ENCODE measurements at regions not wholly inside any gene's neighbourhood (a gene's known extent, or its start where the extent isn't known, plus 50 kb on each side); places are given as distances from the start of the nearest gene placed in this dataset.
"Not testable (repeated sequence)": the region's sequence is repeated elsewhere in the genome, so short reads cannot be mapped to it uniquely, and the experiment has no call there.

DNA sequence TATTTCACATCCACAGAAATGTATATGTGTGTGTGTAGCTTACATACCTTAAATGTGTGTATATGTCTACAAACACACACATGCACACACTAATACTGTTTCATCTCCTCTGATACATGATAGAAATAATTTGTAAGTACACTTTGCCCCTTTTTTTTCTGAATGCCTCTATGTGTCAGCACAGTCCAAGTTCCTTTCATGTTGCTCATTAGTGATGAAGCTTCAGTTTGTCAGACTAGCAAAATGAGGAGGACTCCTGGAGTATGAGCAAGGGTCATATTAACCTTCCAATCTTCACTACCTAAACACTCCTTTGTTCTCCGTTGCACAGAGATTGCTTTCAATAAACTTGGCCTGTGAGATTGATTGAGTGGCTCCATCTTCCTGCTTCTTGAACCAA lies 935.4 kb downstream of the MRPL39 start:
- DNase-seq = no peak

DNA sequence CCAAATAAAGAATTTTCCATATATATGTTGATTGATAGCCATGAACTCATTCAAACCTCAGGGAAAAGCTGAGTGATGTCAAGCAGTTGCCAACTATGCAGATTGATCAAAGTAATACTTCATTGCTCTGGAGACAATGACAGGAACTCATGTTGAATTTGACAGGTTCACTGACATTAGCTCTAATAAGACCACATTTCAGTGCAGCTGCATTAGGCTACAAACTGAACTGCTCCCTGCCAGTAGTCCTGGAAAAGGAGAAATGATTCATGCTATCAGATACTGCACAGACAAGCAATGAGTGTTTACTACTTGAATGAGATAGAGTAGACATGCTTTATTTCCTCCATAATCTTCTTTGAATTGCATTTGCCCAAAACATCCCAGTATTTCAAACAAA lies 948.4 kb downstream of the MRPL39 start:
- DNase-seq = no peak

DNA sequence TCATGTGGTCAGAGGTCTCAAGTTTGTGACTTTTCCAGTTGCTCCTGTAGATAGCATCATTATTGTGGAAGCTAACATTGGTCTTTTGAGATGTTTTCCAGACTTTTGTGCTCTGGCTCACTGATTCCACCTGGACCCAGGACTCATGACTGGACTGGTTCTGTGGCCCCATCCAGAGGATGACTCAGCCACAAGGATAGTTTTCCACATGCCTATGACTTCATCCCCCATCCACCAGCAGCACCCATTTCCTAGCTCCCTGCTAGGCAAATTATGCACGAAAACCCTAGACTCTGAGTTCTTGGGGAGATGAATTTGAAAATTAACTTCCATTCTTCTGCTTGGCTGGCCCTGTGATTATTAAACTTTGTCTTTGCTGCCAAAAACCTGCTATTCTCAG lies 949.3 kb downstream of the MRPL39 start:
- no peak for DNase-seq

DNA sequence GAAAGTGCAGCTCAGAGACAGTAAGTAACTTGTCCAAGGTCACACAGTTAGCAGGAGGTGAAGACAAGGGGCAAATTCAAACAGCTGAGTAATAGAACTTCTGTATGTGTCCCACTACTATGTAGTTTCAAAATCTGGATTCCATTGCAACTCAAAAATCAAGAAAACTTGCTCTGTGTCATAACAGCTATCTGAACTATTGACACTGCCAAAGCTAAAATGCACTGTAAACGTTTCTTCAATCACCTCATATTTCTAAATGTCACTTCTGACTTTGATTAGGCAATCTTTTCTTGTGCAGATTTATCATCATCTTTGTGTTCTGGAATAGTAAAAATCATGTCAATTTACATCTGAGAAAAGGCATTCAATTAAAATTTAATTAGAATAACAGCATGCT lies 957.6 kb downstream of the MRPL39 start:
- no peak for DNase-seq

DNA sequence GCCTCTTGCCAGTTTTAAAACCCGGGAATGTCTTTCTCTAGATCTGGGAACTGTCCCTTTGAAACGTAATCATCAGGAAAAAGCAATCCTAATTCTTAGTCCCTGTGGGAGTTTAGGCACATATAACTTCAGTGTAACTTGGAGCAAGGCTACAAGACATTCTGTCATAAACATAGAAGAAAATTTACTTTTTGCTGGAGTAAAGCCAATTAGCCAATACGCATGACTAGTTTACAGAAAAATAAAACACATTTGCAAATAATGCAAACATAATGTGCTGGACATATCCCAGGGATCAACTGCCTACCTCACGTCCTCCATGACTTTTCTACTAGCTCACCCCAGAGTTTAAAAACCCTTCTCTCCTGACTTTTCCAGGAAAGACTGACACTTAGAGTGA lies 970.6 kb downstream of the MRPL39 start:
- DNase-seq = no peak

DNA sequence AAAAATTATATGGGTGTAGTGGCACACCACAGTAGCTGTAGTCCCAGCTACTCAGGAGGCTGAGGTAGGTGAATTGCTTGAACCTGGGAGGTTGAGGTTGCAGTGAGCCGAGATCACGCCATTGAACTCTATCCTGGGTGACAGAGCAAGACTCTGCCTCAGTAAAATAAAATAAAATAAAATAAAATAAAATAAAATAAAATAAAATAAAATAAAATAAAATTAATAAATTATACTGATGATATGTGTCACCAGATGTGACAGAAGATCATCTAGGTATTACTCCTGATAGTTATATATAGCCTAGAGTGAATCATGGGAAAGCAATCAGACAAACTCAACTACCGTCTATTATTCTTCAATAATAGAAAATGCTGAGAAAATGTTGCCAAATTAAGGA lies 972.5 kb downstream of the MRPL39 start:
- DNase-seq = no peak

DNA sequence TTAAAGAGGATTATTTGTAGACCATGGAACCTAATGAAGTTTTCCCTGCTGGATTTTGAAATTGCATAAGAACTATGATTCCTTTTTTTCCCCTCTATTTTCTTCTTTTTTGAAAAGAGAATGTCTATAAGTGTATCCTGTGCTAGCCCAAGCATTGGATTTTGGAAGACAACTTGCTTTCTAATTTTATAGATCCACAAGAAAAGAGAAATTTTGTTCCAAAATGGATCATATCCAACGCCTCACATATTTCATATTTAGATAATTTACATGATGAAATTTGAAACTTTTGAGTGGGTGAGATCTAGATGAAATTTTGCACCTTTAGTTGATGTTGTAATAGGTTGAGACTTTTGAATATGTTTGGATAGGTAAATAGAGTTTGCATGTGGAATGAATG lies 978.7 kb downstream of the MRPL39 start:
- no peak for DNase-seq

DNA sequence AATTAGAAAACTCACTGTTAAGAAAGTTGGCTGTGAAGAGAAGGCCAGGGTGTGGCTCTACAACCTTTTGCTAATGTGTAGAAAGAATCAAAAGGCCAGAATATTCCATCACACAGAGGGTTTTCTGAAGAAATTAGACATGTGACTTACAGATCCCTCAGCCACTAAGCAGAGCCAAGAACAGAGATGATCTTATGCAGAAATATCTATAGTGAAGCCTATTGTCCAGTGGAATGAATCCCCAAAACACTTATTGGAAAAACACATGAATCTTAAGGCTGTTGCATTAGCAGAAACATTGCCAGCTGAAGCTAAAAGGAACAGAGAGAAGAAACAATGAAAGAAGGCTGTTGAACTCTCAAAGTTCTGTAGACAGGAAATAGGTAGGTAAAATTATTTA lies 979.2 kb downstream of the MRPL39 start:
- DNase-seq = no peak

DNA sequence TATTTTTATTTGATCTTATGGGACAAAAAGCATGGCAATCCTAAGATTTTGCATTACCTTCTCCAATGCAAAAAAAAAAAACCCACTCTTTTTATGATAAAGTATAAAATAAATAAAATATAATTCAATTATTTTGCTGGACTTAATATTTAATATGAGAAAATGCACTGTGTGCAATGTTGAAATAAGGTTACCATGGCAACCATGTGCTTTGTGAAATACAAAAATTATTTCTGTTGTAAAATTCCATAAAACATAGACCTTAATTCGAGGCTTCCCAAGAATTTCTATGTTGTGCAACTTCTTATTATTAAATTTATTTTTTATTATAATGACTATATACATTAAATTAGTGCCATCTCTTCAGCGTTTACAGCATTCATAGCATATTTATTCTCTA lies 989.5 kb downstream of the MRPL39 start:
- no peak for DNase-seq

DNA sequence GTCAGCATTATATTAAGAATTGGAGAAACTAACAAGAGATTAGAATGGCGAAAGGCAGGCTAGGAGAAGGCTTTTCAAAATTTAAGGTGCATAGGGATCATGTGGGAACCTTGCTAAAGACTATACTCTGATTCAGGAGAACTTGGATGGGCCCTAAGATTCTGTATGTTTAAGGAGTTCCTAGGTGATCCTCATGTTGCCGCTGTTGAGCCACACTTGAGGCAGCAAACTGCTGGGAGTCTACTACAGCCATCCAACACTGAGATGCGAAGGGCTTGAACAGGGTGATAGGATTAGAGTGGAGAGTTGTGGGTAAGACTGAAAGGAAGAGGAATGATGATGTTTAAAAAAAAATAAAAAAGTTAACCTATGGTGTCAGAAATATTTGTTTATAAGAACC lies 1013.2 kb downstream of the MRPL39 start:
- DNase-seq = no peak

DNA sequence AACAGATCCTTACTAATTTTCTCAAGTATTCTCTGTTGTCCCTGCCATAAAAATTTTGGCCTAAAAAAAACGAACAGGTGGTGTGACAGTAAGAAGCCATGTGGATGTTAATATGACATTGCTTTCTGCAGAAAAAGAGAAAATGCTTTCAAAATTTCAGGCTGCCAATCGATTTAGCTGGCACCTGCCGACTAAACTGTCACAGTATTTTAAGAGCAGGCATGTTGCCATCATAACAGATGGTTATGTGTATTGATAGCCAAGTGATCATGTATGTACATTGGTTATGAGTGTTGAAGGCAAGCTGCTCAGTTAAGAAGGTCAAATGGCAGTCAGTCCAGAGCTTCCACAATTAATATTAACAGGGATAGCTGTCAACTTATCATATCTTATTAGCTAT lies 1017.0 kb downstream of the MRPL39 start:
- DNase-seq = no peak

DNA sequence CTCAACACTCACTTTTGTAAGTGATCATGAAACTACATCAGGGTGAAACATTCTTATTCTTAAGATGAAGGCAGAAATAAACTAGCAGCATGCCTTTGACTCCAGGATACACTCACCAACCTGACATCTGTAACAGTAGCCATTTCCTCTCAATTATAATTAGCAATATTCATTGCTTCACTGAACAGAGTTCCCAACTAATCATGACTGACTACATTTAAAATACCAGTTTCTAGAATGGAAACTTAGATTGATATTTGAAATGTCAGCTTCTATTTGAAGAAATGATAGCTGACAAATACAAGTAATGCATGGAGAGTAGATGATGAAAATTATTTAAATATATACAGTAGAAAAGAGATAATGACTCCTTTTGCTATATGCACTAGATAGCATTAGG lies 1023.8 kb downstream of the MRPL39 start:
- DNase-seq = no peak

DNA sequence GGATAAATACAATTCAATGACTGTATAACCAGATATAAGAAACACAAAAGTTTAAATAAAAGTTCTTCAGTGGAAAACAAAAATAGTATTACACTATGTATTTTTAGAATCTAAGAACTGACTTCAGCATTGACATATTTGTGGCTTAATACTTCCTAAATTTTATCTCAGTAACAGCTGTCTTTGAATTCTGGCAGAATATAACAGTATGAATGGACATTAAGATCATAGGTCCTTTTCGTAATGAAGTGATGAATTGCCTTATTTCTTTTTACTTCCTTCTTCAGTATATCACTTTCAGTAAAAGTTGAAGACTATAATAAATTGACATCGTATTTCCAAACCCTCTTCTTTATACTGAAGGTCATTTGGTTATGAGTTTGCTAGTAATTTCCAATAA lies 1030.0 kb downstream of the MRPL39 start:
- no peak for DNase-seq

DNA sequence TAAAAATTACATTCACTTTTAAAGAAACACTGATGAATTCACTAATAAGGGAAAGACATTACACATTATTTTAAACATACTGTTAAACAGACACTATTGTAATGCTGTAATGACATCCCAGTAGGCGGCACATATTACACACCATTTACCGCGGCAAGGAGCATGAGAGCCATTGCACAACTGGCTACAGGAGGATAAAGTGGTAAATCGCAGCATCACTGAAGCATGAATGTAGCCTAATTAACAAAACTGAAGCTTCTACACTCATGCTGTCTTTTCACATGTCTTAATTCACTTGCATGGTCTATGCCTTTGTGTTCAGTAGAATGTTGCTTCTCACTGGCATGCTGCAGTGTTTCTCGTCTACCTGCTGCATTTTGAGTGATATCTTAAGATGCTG lies 1046.0 kb downstream of the MRPL39 start:
- DNase-seq = no peak

DNA sequence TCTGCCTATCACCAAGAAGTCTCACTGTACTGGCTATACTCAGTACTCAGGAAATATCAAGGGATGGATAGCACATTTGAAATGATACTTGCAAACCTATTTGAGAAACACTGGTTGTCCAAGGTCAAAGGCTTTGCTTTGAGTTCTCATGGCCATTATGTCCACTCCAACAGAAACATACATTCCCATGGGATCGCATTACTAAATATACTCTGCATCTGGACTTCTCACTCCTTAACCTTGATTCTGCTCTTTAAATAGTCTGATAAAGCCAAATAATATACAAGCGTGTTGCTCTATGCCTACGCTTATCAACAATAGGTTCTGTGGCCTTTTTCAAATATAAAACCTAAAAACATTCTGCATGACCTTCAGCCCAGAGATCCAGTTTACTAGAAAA lies 1054.8 kb downstream of the MRPL39 start:
- no peak for DNase-seq

DNA sequence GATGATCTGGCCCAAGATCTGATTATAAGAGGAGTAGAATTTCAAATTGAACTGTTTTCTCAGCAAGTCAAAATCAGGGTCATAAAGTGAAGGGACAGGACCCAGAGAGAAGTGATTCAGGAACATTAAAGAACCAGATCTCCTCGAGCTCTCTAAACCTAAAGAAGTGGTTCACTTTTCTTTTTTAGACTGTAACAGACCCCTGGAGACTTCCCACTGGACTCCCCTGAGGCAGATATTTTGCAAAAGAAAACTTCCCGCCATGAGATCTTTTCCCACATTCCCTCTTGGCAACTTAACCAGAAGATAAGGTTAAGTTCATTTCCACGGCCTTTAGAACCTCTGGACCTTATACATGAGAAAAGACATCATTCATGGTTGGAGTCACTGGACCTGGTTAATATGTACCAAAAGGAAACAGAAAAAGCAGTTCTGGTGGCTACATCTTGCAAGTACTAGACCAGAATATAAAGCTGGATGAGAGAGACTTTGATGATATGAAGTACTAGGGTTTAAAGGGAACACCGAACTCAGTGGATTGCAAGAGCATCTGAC lies 1061.4 kb downstream of the MRPL39 start:
- DNase-seq = no peak

DNA sequence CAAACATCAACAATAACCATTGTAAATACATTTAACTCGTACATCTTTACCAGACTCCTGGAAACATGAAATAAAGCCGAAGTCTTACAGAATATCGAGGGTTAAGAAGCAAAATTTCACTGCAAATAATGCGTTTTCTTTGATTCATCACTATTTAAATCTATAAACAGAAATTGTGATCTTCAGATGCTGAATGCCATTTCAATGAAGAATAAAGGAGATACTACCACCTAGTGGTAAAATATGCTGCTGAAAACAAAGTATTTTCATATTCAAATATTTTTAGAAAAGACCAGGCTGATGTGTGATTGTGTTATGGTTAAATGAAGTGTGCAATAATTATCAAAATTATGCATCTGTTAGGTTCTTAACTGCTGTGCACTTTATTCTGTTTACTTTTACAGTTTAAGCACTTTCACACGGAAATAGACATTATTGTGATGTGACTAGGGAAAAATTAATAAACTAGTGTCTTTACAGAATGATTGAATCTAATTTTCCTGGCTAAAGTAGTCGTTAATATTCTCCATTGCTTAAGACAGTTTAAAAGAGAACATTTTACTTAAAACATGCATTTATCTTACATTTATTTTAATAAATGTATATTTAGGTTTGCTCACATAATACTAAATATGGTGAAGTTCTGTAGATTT lies 1093.1 kb downstream of the MRPL39 start:
- no peak for DNase-seq

DNA sequence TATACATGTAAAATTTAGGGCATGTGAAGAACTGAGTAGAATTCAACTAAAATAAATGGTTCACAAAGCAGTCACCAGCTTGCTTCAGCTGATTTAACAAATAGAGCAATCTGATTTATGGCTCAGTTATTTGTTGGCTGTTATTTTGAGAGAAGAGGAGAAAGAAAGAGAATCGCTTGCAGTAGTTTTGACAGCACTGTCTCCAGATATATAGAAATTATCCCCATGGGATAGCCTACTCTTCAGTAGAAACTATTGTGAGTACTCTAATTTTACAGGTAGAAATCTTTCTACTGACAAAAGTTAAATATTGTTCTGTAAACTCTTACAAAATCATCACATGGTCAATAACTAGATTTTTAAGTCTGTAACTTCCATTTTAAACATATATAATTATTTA lies 1098.2 kb downstream of the MRPL39 start:
- no peak for DNase-seq

DNA sequence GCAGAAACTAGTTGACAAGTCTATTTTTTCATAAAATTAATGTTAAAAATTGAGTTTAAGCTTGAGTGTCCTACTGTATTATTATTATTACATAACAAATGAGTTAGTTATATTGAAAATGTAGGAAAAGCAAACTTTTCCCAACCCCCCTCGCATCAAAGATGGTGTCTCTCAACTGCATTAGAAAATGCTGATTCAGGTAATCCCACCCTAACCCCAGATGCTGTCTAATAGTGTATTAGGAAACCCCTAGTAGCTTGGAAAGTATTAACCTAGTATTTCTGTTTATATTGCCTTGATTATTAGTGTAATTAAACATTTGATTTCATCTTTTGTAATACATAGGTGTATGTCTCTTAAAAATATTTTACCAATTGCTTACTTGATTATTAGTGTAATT lies 1120.3 kb downstream of the MRPL39 start:
- no peak for DNase-seq

DNA sequence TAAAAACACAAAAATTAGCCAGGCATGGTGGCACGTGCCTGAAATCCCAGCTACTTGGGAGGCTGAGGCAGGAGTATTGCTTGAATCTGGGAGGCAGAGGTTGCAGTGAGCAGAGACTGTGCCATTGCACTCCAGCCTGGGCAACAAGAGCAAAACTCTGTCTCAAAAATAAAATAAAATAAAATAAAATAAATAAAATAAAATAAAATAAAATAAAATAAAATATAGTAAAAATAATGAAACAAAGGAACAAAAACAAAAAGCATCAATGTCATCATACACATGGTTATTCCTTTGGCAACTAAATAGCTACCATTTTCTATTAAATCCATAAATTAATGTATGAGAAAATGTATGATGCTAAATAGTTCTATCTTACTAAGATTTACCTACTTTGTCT lies 1123.9 kb downstream of the MRPL39 start:
- not testable (repeated sequence) for DNase-seq

DNA sequence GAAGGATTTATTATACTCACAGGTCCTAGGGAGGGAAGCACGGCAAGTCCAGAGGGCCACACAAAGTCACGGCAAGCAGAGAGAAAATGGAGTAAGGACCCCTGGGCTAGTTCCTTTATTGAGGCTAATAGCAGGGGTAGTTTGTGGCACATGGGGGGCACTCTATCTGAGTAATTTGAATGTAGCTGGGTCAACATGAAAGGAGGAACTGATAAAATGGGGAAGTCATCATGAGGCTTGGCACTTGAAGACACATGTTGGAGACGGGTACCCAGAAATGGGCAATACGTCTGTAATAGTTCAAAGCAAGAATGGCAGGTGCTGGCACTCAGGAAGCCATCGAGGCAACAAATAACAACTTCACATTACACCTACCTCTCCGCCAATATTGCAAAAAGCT lies 1136.4 kb downstream of the MRPL39 start:
- no peak for DNase-seq

DNA sequence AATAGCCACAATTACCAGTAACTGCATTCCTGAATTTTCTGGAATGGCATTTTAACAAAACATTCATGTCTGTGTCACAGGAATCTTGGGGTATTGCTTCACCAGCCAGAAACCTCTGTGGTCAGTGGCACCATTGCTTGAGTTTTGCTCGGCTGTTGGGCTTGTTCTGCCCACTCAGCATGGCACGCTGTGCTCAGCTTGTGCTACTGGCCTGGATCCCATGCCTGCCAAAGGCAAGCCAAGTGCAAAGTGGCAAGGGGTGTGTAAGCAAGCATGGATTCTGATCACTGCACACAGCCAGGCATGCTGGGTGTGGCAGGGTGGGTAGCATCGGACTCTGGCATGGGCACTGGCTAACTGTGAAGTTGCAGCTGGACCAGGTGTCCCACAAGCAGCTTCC lies 1150.9 kb downstream of the MRPL39 start:
- DNase-seq = no peak

DNA sequence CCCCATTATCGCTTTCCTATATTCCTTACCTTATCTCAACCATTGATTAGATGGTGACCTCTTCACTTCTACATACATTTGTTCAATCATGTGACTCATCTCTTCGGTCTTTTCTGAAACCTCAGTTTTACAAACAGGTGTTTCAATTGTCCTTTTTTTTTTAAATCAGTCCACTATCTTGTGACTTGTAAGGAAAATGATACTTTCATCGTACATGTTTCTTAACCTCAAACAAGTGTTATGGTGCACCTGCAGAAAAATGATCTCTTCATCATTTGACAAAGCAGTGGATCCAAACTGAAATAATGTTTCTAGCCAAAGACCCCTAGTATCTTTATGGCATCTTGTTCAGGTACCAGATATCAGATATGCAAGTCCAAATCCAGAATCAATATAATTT lies 1157.2 kb downstream of the MRPL39 start:
- DNase-seq = no peak

DNA sequence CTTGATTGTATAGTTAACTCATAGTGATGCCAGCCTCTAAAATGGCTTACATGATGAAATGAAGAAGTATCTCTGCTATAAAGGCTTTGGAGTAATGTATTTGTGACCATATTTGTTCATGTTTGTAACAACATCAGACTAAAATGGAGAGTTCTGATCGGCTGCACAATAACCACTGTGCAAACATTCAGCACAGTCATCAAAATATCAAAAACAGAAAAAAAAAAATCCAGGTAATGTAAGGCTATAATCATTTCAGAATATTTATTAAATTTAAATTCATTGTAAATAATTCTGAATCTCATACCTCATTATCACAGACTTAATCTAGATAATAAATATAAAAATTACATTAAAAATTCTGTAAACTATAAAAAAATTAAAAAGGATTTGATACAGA lies 1161.8 kb downstream of the MRPL39 start:
- no peak for DNase-seq

DNA sequence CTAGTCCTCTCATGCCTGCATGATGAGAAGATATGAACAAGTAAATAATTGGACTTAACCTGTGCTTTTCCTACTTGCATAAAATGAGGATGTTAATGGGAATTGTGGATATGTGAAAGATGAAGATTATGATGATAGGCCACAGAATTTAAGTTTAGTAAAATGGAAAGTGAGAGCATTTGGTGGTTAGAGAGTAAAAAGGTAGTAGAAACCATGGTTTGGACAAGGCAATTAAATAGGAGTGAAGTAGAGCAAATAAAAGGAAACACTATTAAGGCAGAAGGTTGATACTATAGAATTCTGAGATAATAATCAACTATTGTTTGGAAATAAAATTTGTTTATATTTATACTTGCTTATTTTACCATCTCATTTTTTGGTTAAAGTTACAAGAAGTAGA lies 1162.5 kb downstream of the MRPL39 start:
- DNase-seq = no peak

DNA sequence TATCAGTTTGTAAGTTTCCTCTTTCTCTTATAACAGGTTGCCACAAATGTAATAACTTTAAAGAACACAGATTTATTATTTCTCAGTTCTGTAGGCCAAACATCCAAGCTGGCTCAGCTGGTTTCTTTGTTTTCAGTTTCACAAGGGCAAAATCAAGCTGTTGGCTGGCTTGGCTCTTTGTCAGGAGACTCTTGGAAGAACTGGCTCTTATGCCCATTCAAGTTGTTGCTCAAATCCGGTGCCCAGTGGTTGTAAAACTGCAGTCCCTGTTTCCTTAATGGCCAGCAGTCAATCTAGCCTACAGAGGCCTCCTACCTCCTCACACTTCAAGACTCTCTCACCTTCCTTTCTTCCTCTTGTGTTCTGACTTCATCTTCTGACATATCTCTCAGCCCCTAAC lies 1171.0 kb downstream of the MRPL39 start:
- no peak for DNase-seq

Data from CD4-positive, alpha-beta T cell treated with Interleukin-6 for 4 hours (primary cell).